ENCODE measurements at regions not wholly inside any gene's neighbourhood (a gene's known extent, or its start where the extent isn't known, plus 50 kb on each side); places are given as distances from the start of the nearest gene placed in this dataset.

DNA sequence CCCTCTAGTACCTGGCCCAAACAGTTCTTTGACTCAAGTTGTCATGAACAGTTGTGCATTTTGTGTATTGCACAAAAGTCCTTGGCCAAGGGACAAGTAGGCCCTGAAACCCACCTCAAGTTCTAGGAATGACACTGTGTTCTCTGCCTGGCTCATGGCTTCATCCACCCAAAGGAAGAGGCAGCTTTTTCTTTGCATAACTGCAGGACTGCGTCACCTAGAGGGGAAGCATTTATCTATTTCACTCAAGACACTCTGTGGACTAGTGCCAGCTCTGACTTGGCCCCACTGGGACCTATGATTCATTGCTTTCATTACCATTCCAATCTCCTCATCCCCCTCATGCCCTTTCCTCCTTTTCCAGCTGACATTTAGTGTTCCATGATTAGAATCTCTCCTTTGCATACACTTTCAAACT is 119.3 kb upstream of the SIX2 start:
- TF ChIP-seq, protein P1, sequence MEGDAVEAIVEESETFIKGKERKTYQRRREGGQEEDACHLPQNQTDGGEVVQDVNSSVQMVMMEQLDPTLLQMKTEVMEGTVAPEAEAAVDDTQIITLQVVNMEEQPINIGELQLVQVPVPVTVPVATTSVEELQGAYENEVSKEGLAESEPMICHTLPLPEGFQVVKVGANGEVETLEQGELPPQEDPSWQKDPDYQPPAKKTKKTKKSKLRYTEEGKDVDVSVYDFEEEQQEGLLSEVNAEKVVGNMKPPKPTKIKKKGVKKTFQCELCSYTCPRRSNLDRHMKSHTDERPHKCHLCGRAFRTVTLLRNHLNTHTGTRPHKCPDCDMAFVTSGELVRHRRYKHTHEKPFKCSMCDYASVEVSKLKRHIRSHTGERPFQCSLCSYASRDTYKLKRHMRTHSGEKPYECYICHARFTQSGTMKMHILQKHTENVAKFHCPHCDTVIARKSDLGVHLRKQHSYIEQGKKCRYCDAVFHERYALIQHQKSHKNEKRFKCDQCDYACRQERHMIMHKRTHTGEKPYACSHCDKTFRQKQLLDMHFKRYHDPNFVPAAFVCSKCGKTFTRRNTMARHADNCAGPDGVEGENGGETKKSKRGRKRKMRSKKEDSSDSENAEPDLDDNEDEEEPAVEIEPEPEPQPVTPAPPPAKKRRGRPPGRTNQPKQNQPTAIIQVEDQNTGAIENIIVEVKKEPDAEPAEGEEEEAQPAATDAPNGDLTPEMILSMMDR (IDR thresholded peaks at IDR 0.05; ENCODE audit: borderline replicate concordance, control extremely low read depth, extremely low read depth, insufficient read depth, missing control alignments), result no peak
- no peak for DNase-seq (ENCODE audit: low spot score)
- in situ Hi-C loops (cut with MboI; ENCODE audit: low sequenced_read_pairs, unreplicated experiment), result no loop called here

DNA sequence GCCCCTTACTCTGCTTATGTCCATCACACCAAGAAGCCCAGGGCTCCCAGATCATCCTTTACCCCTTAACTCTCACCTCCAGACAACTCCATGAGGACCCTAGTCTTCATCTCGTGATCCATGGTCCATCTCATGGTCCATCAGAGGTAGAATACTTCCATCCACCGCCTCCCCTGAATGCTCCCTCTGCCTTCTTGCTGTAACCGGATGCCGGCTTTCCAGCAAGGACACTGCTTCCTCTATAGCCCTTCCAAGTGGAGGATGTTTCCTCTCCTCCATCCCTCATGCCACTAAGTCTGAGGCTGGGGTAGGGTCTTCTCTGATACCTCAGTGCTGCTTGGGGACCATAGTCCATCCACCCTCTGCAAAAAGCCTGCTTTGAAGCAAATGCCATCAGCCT is 118.6 kb upstream of the SIX2 start:
- in situ Hi-C loops (cut with MboI; ENCODE audit: low sequenced_read_pairs, unreplicated experiment), result no loop called here
- TF ChIP-seq, protein P1 (IDR thresholded peaks at IDR 0.05; ENCODE audit: borderline replicate concordance, control extremely low read depth, extremely low read depth, insufficient read depth, missing control alignments), result no peak
- no peak for DNase-seq (ENCODE audit: low spot score)

DNA sequence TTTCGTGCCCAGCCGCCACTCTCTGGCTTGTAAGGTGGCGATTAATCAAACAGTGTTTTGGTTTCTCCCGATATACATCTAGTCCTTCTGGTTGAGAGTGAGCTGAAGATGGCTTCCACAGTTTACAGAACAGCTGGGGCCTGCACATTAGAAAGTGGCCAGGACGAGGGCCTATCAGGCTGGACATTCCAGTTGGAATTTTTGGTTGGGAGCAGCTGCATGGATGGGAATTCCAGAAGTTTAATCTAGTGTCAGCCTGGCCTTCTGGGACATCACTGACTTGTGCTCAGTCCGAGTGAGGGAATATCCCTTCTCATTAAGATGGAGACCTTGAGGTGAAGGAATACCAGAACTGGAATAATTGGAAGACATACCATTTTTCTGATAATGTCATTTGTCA is 118.1 kb upstream of the SIX2 start:
- TF ChIP-seq, protein P1 (IDR thresholded peaks at IDR 0.05; ENCODE audit: borderline replicate concordance, control extremely low read depth, extremely low read depth, insufficient read depth, missing control alignments), result no peak
- in situ Hi-C loops (cut with MboI; ENCODE audit: low sequenced_read_pairs, unreplicated experiment), result no loop called here
- DNase-seq (ENCODE audit: low spot score), result no peak

DNA sequence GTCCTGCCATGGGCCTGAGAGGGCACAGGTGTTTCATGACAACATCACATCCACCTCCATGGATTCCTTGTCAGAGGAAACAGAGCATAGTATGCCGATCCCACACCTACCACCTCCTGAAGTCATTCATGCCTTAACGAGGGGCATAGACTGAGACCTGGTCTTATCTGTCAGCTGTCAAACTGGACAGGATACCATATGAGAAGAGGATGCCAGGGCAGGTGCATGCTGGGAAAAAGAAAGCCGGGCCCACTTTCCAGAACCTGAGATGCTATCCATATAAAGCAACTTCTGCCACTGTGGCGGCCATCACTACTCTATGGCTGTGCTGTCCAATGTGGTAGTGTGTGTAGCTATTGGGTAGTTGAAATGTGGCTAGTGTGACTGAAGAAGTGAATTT is 116.0 kb upstream of the SIX2 start:
- TF ChIP-seq, protein P1 (IDR thresholded peaks at IDR 0.05; ENCODE audit: borderline replicate concordance, control extremely low read depth, extremely low read depth, insufficient read depth, missing control alignments), result no peak
- DNase-seq (ENCODE audit: low spot score), result no peak

GRCh38 chr2:45124456-45124855 is 115.2 kb upstream of the SIX2 start:
- TF ChIP-seq, protein P1 (IDR thresholded peaks at IDR 0.05; ENCODE audit: borderline replicate concordance, control extremely low read depth, extremely low read depth, insufficient read depth, missing control alignments), result no peak
- in situ Hi-C loops (cut with MboI; ENCODE audit: low sequenced_read_pairs, unreplicated experiment), result no loop called here

More for the DNA sequence above, 116.0 kb upstream of the SIX2 start:
- in situ Hi-C loops (cut with MboI; ENCODE audit: low sequenced_read_pairs, unreplicated experiment), result no loop called here

DNA sequence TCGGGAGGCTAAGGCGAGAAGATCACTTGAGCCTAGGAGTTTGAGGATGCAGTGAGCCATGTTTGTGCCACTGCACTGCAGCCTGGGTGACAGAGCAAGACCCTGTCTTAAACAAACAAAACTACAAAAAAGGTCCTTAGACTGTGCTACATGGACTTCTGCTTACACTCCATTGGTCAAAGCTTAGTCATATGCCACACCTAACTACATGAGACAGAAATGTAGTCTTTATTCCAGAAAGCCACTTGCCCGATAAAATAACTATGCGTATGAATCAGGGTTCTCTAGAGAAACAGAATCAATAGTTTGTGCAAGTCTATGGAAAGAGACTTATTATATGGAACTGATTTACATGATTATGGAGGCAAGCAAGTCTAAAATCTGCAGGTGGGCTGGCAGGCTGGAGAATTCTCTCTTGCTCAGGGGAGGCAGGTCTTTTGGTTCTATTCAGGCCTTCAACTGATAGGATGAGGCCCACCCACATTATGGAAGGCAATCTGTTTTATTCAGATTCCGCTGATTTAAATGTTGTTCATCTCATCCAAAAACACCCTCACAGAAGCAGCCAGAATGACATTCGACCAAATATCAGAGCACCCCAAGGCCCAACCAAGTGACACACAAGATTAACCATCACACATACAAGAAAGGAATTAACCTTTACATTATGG is 114.4 kb upstream of the SIX2 start:
- TF ChIP-seq, protein P1 (IDR thresholded peaks at IDR 0.05; ENCODE audit: borderline replicate concordance, control extremely low read depth, extremely low read depth, insufficient read depth, missing control alignments), result no peak
- DNase-seq (ENCODE audit: low spot score), result no peak
- in situ Hi-C loops (cut with MboI; ENCODE audit: low sequenced_read_pairs, unreplicated experiment), result no loop called here

More at GRCh38 chr2:45124456-45124855, 115.2 kb upstream of the SIX2 start:
- DNase-seq (ENCODE audit: low spot score), result no peak
